ENCODE measurements at regions not wholly inside any gene's neighbourhood (a gene's known extent, or its start where the extent isn't known, plus 50 kb on each side); places are given as distances from the start of the nearest gene placed in this dataset.

- Histone ChIP-seq H3K4me3 (ENCODE audit: insufficient read depth, low read length, poor library complexity, severe bottlenecking) (no peak overlapping the region), H3K27ac (ENCODE audit: low read depth, low read length) (no peak overlapping the region), H3K27me3 (ENCODE audit: low read length) (no peaks in the 10 kb centered on the region), H3K9me3 (ENCODE audit: insufficient read depth, low read length) (no peaks in the 10 kb centered on the region), H4K20me1 (ENCODE audit: low read depth, low read length) (no peaks in the 10 kb centered on the region), H2AFZ (ENCODE audit: low read depth, low read length, severe bottlenecking) (no peak overlapping the region), H3K9me2 (replicated peaks; ENCODE audit: insufficient read depth, low read length) (no peaks in the 10 kb centered on the region), H3K4me2 (ENCODE audit: low read depth, low read length, poor library complexity, severe bottlenecking) (no peak overlapping the region), H3K36me3 (ENCODE audit: low read length) (no peaks in the 10 kb centered on the region), H3K9ac (ENCODE audit: low read length) (no peak overlapping the region), H3F3A (ENCODE audit: insufficient read depth) (no peaks in the 10 kb centered on the region), H3K79me2 (ENCODE audit: insufficient read depth, low read length) (no peaks in the 10 kb centered on the region)
- no peak for TF ChIP-seq CTCF (IDR thresholded peaks at IDR 0.05; ENCODE audit: insufficient read depth, low read length, poor library complexity, severe bottlenecking)
- no peak for TF ChIP-seq EZH2phosphoT487 (conservative IDR thresholded peaks at IDR 0.05; ENCODE audit: low read length)
These were observed 174.0 kb upstream of the WWC1 start for GRCh38 chr5:168117469-168117868.

DNA sequence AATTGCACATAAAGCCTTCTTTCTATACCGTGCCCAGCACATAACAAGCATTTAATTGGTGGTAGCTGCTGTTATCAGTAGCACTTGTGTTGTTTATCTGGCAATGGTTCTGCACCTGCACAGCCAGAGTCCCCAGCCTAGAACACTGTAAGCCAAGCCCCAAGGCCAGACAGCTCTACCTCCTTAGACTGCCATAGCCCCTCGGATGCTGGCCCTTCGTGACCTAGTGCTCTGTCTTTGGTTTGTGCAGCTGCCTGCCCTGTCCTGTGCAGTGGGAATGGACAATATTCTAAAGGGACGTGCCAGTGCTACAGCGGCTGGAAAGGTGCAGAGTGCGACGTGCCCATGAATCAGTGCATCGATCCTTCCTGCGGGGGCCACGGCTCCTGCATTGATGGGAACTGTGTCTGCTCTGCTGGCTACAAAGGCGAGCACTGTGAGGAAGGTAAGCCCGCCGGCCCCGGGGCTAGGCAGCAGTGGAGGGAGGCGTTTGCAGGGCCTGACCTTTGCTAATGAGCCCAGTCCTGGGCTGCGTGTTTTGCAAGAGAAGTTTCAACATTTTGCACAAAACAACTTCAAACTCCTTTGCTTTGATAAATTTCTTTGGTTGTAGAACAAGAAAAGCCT, 173.3 kb upstream of the WWC1 start:
- Histone ChIP-seq H3K9me3 (ENCODE audit: insufficient read depth, low read length) (no peaks in the 10 kb centered on the region), H3K27ac (ENCODE audit: low read depth, low read length) (no peak overlapping the region), H3K79me2 (ENCODE audit: insufficient read depth, low read length) (no peaks in the 10 kb centered on the region), H3F3A (ENCODE audit: insufficient read depth) (no peaks in the 10 kb centered on the region), H3K9ac (ENCODE audit: low read length) (no peak overlapping the region), H3K36me3 (ENCODE audit: low read length) (no peaks in the 10 kb centered on the region), H4K20me1 (ENCODE audit: low read depth, low read length) (no peaks in the 10 kb centered on the region), H3K4me2 (ENCODE audit: low read depth, low read length, poor library complexity, severe bottlenecking) (no peak overlapping the region), H2AFZ (ENCODE audit: low read depth, low read length, severe bottlenecking) (no peak overlapping the region), H3K9me2 (replicated peaks; ENCODE audit: insufficient read depth, low read length) (no peaks in the 10 kb centered on the region), H3K4me3 (ENCODE audit: insufficient read depth, low read length, poor library complexity, severe bottlenecking) (no peak overlapping the region), H3K27me3 (ENCODE audit: low read length) (no peaks in the 10 kb centered on the region)
- TF ChIP-seq CTCF (IDR thresholded peaks at IDR 0.05; ENCODE audit: insufficient read depth, low read length, poor library complexity, severe bottlenecking) (no peak), EZH2phosphoT487 (conservative IDR thresholded peaks at IDR 0.05; ENCODE audit: low read length) (no peak)

- Histone ChIP-seq H4K20me1 (ENCODE audit: low read depth, low read length) (no peaks in the 10 kb centered on the region), H2AFZ (ENCODE audit: low read depth, low read length, severe bottlenecking) (no peak overlapping the region), H3K79me2 (ENCODE audit: insufficient read depth, low read length) (no peaks in the 10 kb centered on the region), H3K27ac (ENCODE audit: low read depth, low read length) (no peak overlapping the region), H3F3A (ENCODE audit: insufficient read depth) (no peaks in the 10 kb centered on the region), H3K27me3 (ENCODE audit: low read length) (no peaks in the 10 kb centered on the region), H3K9ac (ENCODE audit: low read length) (no peak overlapping the region), H3K9me3 (ENCODE audit: insufficient read depth, low read length) (no peaks in the 10 kb centered on the region), H3K4me3 (ENCODE audit: insufficient read depth, low read length, poor library complexity, severe bottlenecking) (no peak overlapping the region), H3K9me2 (replicated peaks; ENCODE audit: insufficient read depth, low read length) (no peaks in the 10 kb centered on the region), H3K4me2 (ENCODE audit: low read depth, low read length, poor library complexity, severe bottlenecking) (no peak overlapping the region), H3K36me3 (ENCODE audit: low read length) (no peaks in the 10 kb centered on the region)
- no peak for TF ChIP-seq EZH2phosphoT487 (conservative IDR thresholded peaks at IDR 0.05; ENCODE audit: low read length)
- no peak for TF ChIP-seq CTCF (IDR thresholded peaks at IDR 0.05; ENCODE audit: insufficient read depth, low read length, poor library complexity, severe bottlenecking)
These were observed 170.9 kb upstream of the WWC1 start for GRCh38 chr5:168120401-168121137.

Data from SU-DHL-6 (cell line).